GM23248 (cell line): ENCODE measurements at regions not wholly inside any gene's neighbourhood (a gene's known extent, or its start where the extent isn't known, plus 50 kb on each side); places are given as distances from the start of the nearest gene placed in this dataset.

Experiments used
- EZH2 ChIP-seq: fragments of 200-600 bp; sonication (generic); IDR thresholded peaks from 2 replicates; pipeline ENCODE4 v1.6.1; 2018; ENCODE audit warnings: antibody characterized with exemption, mild to moderate bottlenecking; ENCODE audit not compliant: insufficient read depth, poor library complexity, severe bottlenecking
- EZH2phosphoT487 ChIP-seq: fragments of 200-600 bp; sonication (generic); IDR thresholded peaks from 2 replicates; pipeline ENCODE4 v1.6.1; 2018; ENCODE audit warnings: antibody characterized with exemption, moderate library complexity, mild to moderate bottlenecking, low read depth; ENCODE audit not compliant: insufficient read depth

GRCh38 chr3:21954709-21955108, 203.7 kb upstream of the ZNF385D start:
- no peak for TF ChIP-seq EZH2phosphoT487
- TF ChIP-seq EZH2 = no peak
